H9 (cell line): ENCODE measurements at regions not wholly inside any gene's neighbourhood (a gene's known extent, or its start where the extent isn't known, plus 50 kb on each side); places are given as distances from the start of the nearest gene placed in this dataset.

Source experiments
- DNase-seq: peaks from one replicate; pipeline ENCODE4 v3.0.0-alpha.2; 2017
- H2AFZ ChIP-seq: one replicate; pipeline ENCODE4 v1.6.1; 2013; ENCODE audit warnings: mild to moderate bottlenecking, low read length, control low read depth, moderate library complexity
- H2AK5ac ChIP-seq: 2 replicates; pipeline ENCODE4 v1.6.1; 2013; ENCODE audit warnings: low read length, control low read depth, mixed read lengths; ENCODE audit not compliant: insufficient read length
- H2BK120ac ChIP-seq: one replicate; pipeline ENCODE4 v1.6.1; 2013; ENCODE audit warnings: low read depth, mild to moderate bottlenecking, low read length, control low read depth, inconsistent platforms; ENCODE audit not compliant: poor library complexity, severe bottlenecking
- H2BK12ac ChIP-seq: 2 replicates; pipeline ENCODE4 v1.6.1; 2013; ENCODE audit warnings: low read length, control low read depth, mixed read lengths, low read depth; ENCODE audit not compliant: insufficient read length
- H2BK15ac ChIP-seq: 2 replicates; pipeline ENCODE4 v1.6.1; 2013; ENCODE audit warnings: low read depth, low read length, control low read depth
- H2BK20ac ChIP-seq: one replicate; pipeline ENCODE4 v1.6.1; 2013; ENCODE audit warnings: low read depth, mild to moderate bottlenecking, low read length, control low read depth, inconsistent platforms; ENCODE audit not compliant: poor library complexity, severe bottlenecking
- H2BK5ac ChIP-seq: 2 replicates; pipeline ENCODE4 v1.6.1; 2013; ENCODE audit warnings: low read length, control low read depth, mixed read lengths; ENCODE audit not compliant: insufficient read length
- H3K14ac ChIP-seq: 2 replicates; pipeline ENCODE4 v1.6.1; 2013; ENCODE audit warnings: low read length, control low read depth; ENCODE audit not compliant: insufficient read depth
- H3K18ac ChIP-seq: 2 replicates; pipeline ENCODE4 v1.6.1; 2013; ENCODE audit warnings: low read depth, mild to moderate bottlenecking, mixed read lengths, low read length, control low read depth; ENCODE audit not compliant: insufficient read length
- H3K23ac ChIP-seq: 2 replicates; pipeline ENCODE4 v1.6.1; 2013; ENCODE audit warnings: low read length, control low read depth, mixed read lengths, low read depth; ENCODE audit not compliant: insufficient read length
- H3K23me2 ChIP-seq: 2 replicates; pipeline ENCODE4 v1.6.1; 2013; ENCODE audit warnings: low read depth, mild to moderate bottlenecking, mixed read lengths, low read length, control low read depth; ENCODE audit not compliant: insufficient read length, poor library complexity, severe bottlenecking
- H3K27ac ChIP-seq: 2 replicates; pipeline ENCODE4 v1.5.1; 2013; ENCODE audit warnings: low read length, control low read depth, mixed read lengths, low read depth; ENCODE audit not compliant: insufficient read length
- H3K27me3 ChIP-seq: 2 replicates; pipeline ENCODE4 v1.6.1; 2013; ENCODE audit warnings: low read length, control low read depth, inconsistent platforms; ENCODE audit not compliant: insufficient read depth
- H3K4ac ChIP-seq: 2 replicates; pipeline ENCODE4 v1.6.1; 2013; ENCODE audit warnings: low read depth, mild to moderate bottlenecking, control low read depth, inconsistent platforms, low read length, moderate library complexity
- H3K4me1 ChIP-seq: 2 replicates; pipeline ENCODE4 v1.6.1; 2013; ENCODE audit warnings: low read length, control low read depth, inconsistent platforms; ENCODE audit not compliant: insufficient read depth
- H3K4me2 ChIP-seq: 2 replicates; pipeline ENCODE4 v1.6.1; 2013; ENCODE audit warnings: low read length, control low read depth, mixed read lengths; ENCODE audit not compliant: insufficient read length, insufficient read depth
- H3K56ac ChIP-seq: 2 replicates; pipeline ENCODE4 v1.6.1; 2013; ENCODE audit warnings: low read depth, mild to moderate bottlenecking, mixed read lengths, low read length, control low read depth; ENCODE audit not compliant: insufficient read length
- H3K79me1 ChIP-seq: 2 replicates; pipeline ENCODE4 v1.6.1; 2013; ENCODE audit warnings: low read depth, mild to moderate bottlenecking, moderate library complexity, low read length, control low read depth, inconsistent platforms; ENCODE audit not compliant: insufficient read depth, poor library complexity, severe bottlenecking
- H3K79me2 ChIP-seq: 2 replicates; pipeline ENCODE4 v1.6.1; 2013; ENCODE audit warnings: low read length, control low read depth, inconsistent platforms; ENCODE audit not compliant: insufficient read depth
- H3K9ac ChIP-seq: 2 replicates; pipeline ENCODE4 v1.6.1; 2013; ENCODE audit warnings: low read length, control low read depth, mixed read lengths; ENCODE audit not compliant: insufficient read length; ENCODE audit errors: extremely low read depth
- H3K9me3 ChIP-seq: one replicate; pipeline ENCODE4 v1.6.1; 2013; ENCODE audit warnings: low read depth, low read length, inconsistent platforms; ENCODE audit not compliant: control insufficient read depth
- H3T11ph ChIP-seq: one replicate; pipeline ENCODE4 v1.6.1; 2013; ENCODE audit warnings: mild to moderate bottlenecking, low read length, control low read depth, inconsistent platforms
- H4K20me1 ChIP-seq: one replicate; pipeline ENCODE4 v1.6.1; 2013; ENCODE audit not compliant: control insufficient read depth, insufficient read length, insufficient read depth
- H4K5ac ChIP-seq: 2 replicates; pipeline ENCODE4 v1.6.1; 2013; ENCODE audit warnings: low read depth, mild to moderate bottlenecking, mixed read lengths, low read length, control low read depth; ENCODE audit not compliant: insufficient read length
- H4K8ac ChIP-seq: replicated peaks from 2 replicates; pipeline ENCODE4 v1.6.1; 2013; ENCODE audit warnings: low read length, control low read depth, mixed read lengths, low read depth; ENCODE audit not compliant: insufficient read length
- H4K91ac ChIP-seq: 2 replicates; pipeline ENCODE4 v1.6.1; 2013; ENCODE audit warnings: low read depth, mild to moderate bottlenecking, moderate library complexity, mixed read lengths, low read length, control low read depth; ENCODE audit not compliant: insufficient read length
- H3K27ac Mint-ChIP-seq, 3 experiments: 2 replicates in 2 of 3; 3 replicates in 1 of 3; pipeline ENCODE4 v1.8.0; 2020 to 2021; ENCODE audit warnings: mixed read lengths in 3 of 3, mild to moderate bottlenecking in 1 of 3, moderate library complexity in 1 of 3
- H3K27me3 Mint-ChIP-seq: 2 replicates; pipeline ENCODE4 v1.8.0; 2021; ENCODE audit warnings: low read depth, mild to moderate bottlenecking, moderate library complexity, mixed read lengths
- H3K36me3 Mint-ChIP-seq, 3 experiments: 2 replicates in 2 of 3; 3 replicates in 1 of 3; pipeline ENCODE4 v1.8.0; 2020 to 2021; ENCODE audit warnings: low read depth in 3 of 3, mixed read lengths in 3 of 3; ENCODE audit not compliant: insufficient read depth in 1 of 3
- H3K4me1 Mint-ChIP-seq, 2 experiments: 2 replicates each; pipeline ENCODE4 v1.8.0; 2020; ENCODE audit warnings: mixed read lengths in 2 of 2
- H3K4me3 Mint-ChIP-seq, 2 experiments: 2 replicates in 1 of 2; 3 replicates in 1 of 2; pipeline ENCODE4 v1.8.0; 2020 to 2021; ENCODE audit warnings: mild to moderate bottlenecking in 2 of 2, mixed read lengths in 2 of 2, moderate library complexity in 1 of 2
- H3K9me3 Mint-ChIP-seq, 2 experiments: 2 replicates in 1 of 2; 3 replicates in 1 of 2; pipeline ENCODE4 v1.8.0; 2020; ENCODE audit warnings: mild to moderate bottlenecking in 2 of 2, mixed read lengths in 2 of 2, moderate library complexity in 1 of 2
- CTCF ChIP-seq: fragments of 200-600 bp; sonication (generic); conservative IDR thresholded peaks from 3 replicates; pipeline ENCODE4 v1.8.0; 2021; ENCODE audit warnings: antibody characterized with exemption, mild to moderate bottlenecking
- WGBS: extraction: QIAGEN DNeasy Blood & Tissue Kit; methylation state at CpG from one replicate; pipeline ENCODE4 v1.1.7; 2013; ENCODE audit warnings: missing lambda C conversion rate, low lambda C conversion rate, mixed read lengths; ENCODE audit not compliant: insufficient read length; ENCODE audit errors: extremely low coverage; 5-methylcytosine and 5-hydroxymethylcytosine counted together

GRCh38 chr6:133610227-133610840 lies 278.6 kb upstream of the TCF21 start:
- Histone ChIP-seq H3K27ac (no peak overlapping the region), H3K9ac (no peak overlapping the region), H2AK5ac (no peak overlapping the region), H3K23me2 (no peaks in the 10 kb centered on the region), H2BK5ac (no peak overlapping the region), H3K14ac (no peak overlapping the region), H2BK120ac (no peak overlapping the region), H3K79me2 (no peaks in the 10 kb centered on the region), H2BK15ac (no peak overlapping the region), H3K27me3 (no peaks in the 10 kb centered on the region), H3K4me2 (no peak overlapping the region), H4K5ac (no peak overlapping the region), H2BK12ac (no peak overlapping the region), H3T11ph (no peak overlapping the region), H2BK20ac (no peak overlapping the region), H4K20me1 (no peaks in the 10 kb centered on the region), H3K23ac (no peak overlapping the region), H2AFZ (no peak overlapping the region), H3K4me1 (peaks cover 4% of the 10 kb centered on the region; the same call in 1 of the 2 replicates), H3K18ac (no peak overlapping the region), H3K56ac (no peak overlapping the region), H3K79me1 (no peaks in the 10 kb centered on the region), H3K4ac (no peak overlapping the region), H4K91ac (no peak overlapping the region), H4K8ac (no peak overlapping the region), H3K9me3 (no peaks in the 10 kb centered on the region)
- DNase-seq, result no peak
- H3K4me1 Mint-ChIP-seq, result peaks cover 3 to 9% of the 10 kb centered on the region in 2 experiments
- H3K9me3 Mint-ChIP-seq, result no peaks in the 10 kb centered on the region
- no peak overlapping the region for H3K27ac Mint-ChIP-seq
- no peak for TF ChIP-seq CTCF
- no peak overlapping the region for H3K4me3 Mint-ChIP-seq
- WGBS, result no CpG with 5 or more reads among the region's 2 CpGs
- H3K36me3 Mint-ChIP-seq, result no peaks in the 10 kb centered on the region
- H3K27me3 Mint-ChIP-seq, result no peaks in the 10 kb centered on the region
